GM23338 (cell line): ENCODE measurements at regions not wholly inside any gene's neighbourhood (a gene's known extent, or its start where the extent isn't known, plus 50 kb on each side); places are given as distances from the start of the nearest gene placed in this dataset.
"Not testable (repeated sequence)": the region's sequence is repeated elsewhere in the genome, so short reads cannot be mapped to it uniquely, and the experiment has no call there.

Experiments used
- ATAC-seq: fragments of 200-7000 bp; cut with Tn5 transposase; 3 replicates; pipeline ENCODE4 v1.9.1; 2020
- DNase-seq: peaks from one replicate; pipeline ENCODE4 v3.0.0-alpha.2; 2015; ENCODE audit warnings: low spot score
- H2AFZ ChIP-seq: fragments of 200-600 bp; sonication (generic); 2 replicates; pipeline ENCODE4 v1.8.0; 2016; ENCODE audit warnings: antibody characterized with exemption, mild to moderate bottlenecking, moderate library complexity
- H3F3A ChIP-seq: fragments of 200-600 bp; sonication (generic); replicated peaks from 2 replicates; pipeline ENCODE4 v1.8.0; 2017; ENCODE audit warnings: antibody characterized with exemption, mixed run types, low read depth
- H3K27ac ChIP-seq: fragments of 200-600 bp; sonication (generic); 2 replicates; pipeline ENCODE4 v1.6.1; 2016; ENCODE audit warnings: low read depth
- H3K27me3 ChIP-seq: fragments of 200-600 bp; sonication (generic); 2 replicates; pipeline ENCODE4 v1.8.0; 2016; ENCODE audit warnings: mild to moderate bottlenecking, mixed run types, moderate library complexity; ENCODE audit not compliant: insufficient read depth
- H3K36me3 ChIP-seq: fragments of 200-600 bp; sonication (generic); 2 replicates; pipeline ENCODE4 v1.8.0; 2016; ENCODE audit warnings: mild to moderate bottlenecking; ENCODE audit not compliant: insufficient read depth
- H3K4me1 ChIP-seq: fragments of 200-600 bp; sonication (generic); 2 replicates; pipeline ENCODE4 v1.8.0; 2016; ENCODE audit warnings: mild to moderate bottlenecking, moderate library complexity; ENCODE audit not compliant: insufficient read depth
- H3K4me2 ChIP-seq: fragments of 200-600 bp; sonication (generic); 2 replicates; pipeline ENCODE4 v1.7.1; 2017; ENCODE audit warnings: mixed run types
- H3K4me3 ChIP-seq: fragments of 200-600 bp; sonication (generic); 2 replicates; pipeline ENCODE4 v1.6.1; 2016; ENCODE audit warnings: mixed run types
- H3K79me2 ChIP-seq: fragments of 200-600 bp; sonication (generic); replicated peaks from 2 replicates; pipeline ENCODE4 v1.8.0; 2017; ENCODE audit warnings: mild to moderate bottlenecking; ENCODE audit not compliant: insufficient read depth
- H3K9me2 ChIP-seq: fragments of 200-600 bp; sonication (generic); 2 replicates; pipeline ENCODE4 v1.8.0; 2017; ENCODE audit not compliant: insufficient read depth
- H4K20me1 ChIP-seq: fragments of 200-600 bp; sonication (generic); replicated peaks from 2 replicates; pipeline ENCODE4 v1.8.0; 2017; ENCODE audit warnings: mild to moderate bottlenecking; ENCODE audit not compliant: insufficient read depth
- H3K27ac Mint-ChIP-seq: 2 replicates; pipeline ENCODE4 v1.8.0; 2020; ENCODE audit warnings: inconsistent platforms, mild to moderate bottlenecking, moderate library complexity, mixed read lengths
- H3K27me3 Mint-ChIP-seq: 3 replicates; pipeline ENCODE4 v1.8.0; 2022; ENCODE audit warnings: low read depth, mild to moderate bottlenecking, moderate library complexity, mixed read lengths, inconsistent platforms; ENCODE audit not compliant: insufficient read depth, poor library complexity
- H3K36me3 Mint-ChIP-seq: 3 replicates; pipeline ENCODE4 v1.8.0; 2021; ENCODE audit warnings: low read depth, mild to moderate bottlenecking, inconsistent platforms, moderate library complexity, mixed read lengths
- H3K4me1 Mint-ChIP-seq: 3 replicates; pipeline ENCODE4 v1.8.0; 2020; ENCODE audit warnings: mild to moderate bottlenecking, inconsistent platforms, mixed read lengths
- H3K4me3 Mint-ChIP-seq: 3 replicates; pipeline ENCODE4 v1.8.0; 2021; ENCODE audit warnings: moderate library complexity, mild to moderate bottlenecking, inconsistent platforms, mixed read lengths
- H3K9me3 Mint-ChIP-seq: 3 replicates; pipeline ENCODE4 v1.8.0; 2020; ENCODE audit warnings: moderate library complexity, mild to moderate bottlenecking, inconsistent platforms, mixed read lengths
- CREB1 ChIP-seq: fragments of 250-450 bp; sonication (Bioruptor Pico); IDR thresholded peaks from 2 replicates; pipeline ENCODE4 v1.5.0; 2020; ENCODE audit warnings: low read depth, mild to moderate bottlenecking, moderate library complexity
- CTCF ChIP-seq, 2 experiments: fragments of 200-600 bp in 1 of 2; sonication (generic) in 1 of 2; conservative IDR thresholded peaks; 2 replicates each; pipeline versions ENCODE4 v1.5.1 to v1.6.1; 2016 to 2017; ENCODE audit warnings: antibody characterized with exemption in 2 of 2, low read depth in 2 of 2, mild to moderate bottlenecking in 2 of 2, moderate library complexity in 1 of 2
- EZH2 ChIP-seq: fragments of 200-600 bp; sonication (generic); IDR thresholded peaks from one replicate; pipeline ENCODE4 v1.8.0; 2017; ENCODE audit warnings: antibody characterized with exemption, mild to moderate bottlenecking, low read depth; ENCODE audit not compliant: unreplicated experiment
- EZH2phosphoT487 ChIP-seq: fragments of 200-600 bp; sonication (generic); IDR thresholded peaks from one replicate; pipeline ENCODE4 v1.8.1; 2018; ENCODE audit warnings: antibody characterized with exemption; ENCODE audit not compliant: unreplicated experiment
- JUNB ChIP-seq: IDR thresholded peaks from one replicate; pipeline ENCODE4 v1.6.1; 2016; ENCODE audit warnings: antibody characterized with exemption; ENCODE audit not compliant: unreplicated experiment
- NANOG ChIP-seq: IDR thresholded peaks from 2 replicates; pipeline ENCODE4 v1.6.1; 2016; ENCODE audit warnings: antibody characterized with exemption, borderline replicate concordance
- POLR2AphosphoS5 ChIP-seq: IDR thresholded peaks from 2 replicates; pipeline ENCODE4 v1.6.1; 2016; ENCODE audit warnings: antibody characterized with exemption, low read depth
- ZNF114 ChIP-seq: fragments of 250-450 bp; sonication (Bioruptor Pico); IDR thresholded peaks from 2 replicates; pipeline ENCODE4 v1.5.0; 2020; ENCODE audit warnings: mild to moderate bottlenecking, moderate library complexity
- ZNF331 ChIP-seq: fragments of 250-450 bp; sonication (Bioruptor Pico); IDR thresholded peaks from 2 replicates; pipeline ENCODE4 v1.5.0; 2020; ENCODE audit warnings: low read depth, mild to moderate bottlenecking, moderate library complexity
- TF ChIP-seq, protein P1 (sequence below): IDR thresholded peaks from 2 replicates; pipeline ENCODE4 v1.6.1; 2016; ENCODE audit warnings: antibody characterized with exemption
- TF ChIP-seq, protein P2 (sequence below): IDR thresholded peaks from one replicate; pipeline ENCODE4 v1.6.1; 2018; ENCODE audit warnings: antibody characterized with exemption; ENCODE audit not compliant: unreplicated experiment

- H3K27me3 Mint-ChIP-seq, H3K36me3 Mint-ChIP-seq, H4K20me1 ChIP-seq, H3K4me3 ChIP-seq, H3K27ac Mint-ChIP-seq, H3F3A ChIP-seq, H3K27ac ChIP-seq, H3K4me1 Mint-ChIP-seq, H3K36me3 ChIP-seq, ATAC-seq, H3K27me3 ChIP-seq, DNase-seq, H3K4me3 Mint-ChIP-seq, H3K4me1 ChIP-seq, H2AFZ ChIP-seq, H3K79me2 ChIP-seq, H3K9me2 ChIP-seq, H3K4me2 ChIP-seq: not testable (repeated sequence)
- peaks cover 89% of the 10 kb centered on the region for H3K9me3 Mint-ChIP-seq
These were observed 875.8 kb downstream of the PRIM2 start for GRCh38 chr6:58193209-58193608.

DNA sequence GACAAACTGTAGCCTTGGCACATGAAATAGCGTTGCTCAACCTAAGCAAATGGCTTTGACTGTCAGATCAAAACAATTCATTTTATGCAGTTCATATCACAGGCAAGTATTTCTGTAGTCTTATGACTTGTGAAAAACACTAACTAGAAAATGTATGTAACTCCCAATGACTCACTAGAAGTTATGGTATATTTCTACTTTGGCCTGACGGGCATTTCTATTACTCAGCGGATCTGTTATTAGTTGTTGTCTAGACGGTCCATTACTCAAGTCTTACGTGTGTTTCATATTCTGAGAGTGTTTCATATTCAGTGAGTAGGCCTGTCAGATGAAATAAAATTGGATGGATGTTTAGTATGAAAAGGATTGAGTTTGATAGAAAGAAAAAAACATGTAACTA, 880.9 kb downstream of the PRIM2 start:
- no peaks in the 10 kb centered on the region for H3K9me2 ChIP-seq
- Mint-ChIP-seq H3K9me3 (peaks cover 79% of the 10 kb centered on the region), H3K36me3 (no peaks in the 10 kb centered on the region; the same call in 2 of the 3 replicates), H3K4me1 (no peaks in the 10 kb centered on the region), H3K4me3 (no peak overlapping the region), H3K27ac (no peak overlapping the region), H3K27me3 (peaks cover 6% of the 10 kb centered on the region)
- H3F3A ChIP-seq, result no peaks in the 10 kb centered on the region
- ATAC-seq (no peak), DNase-seq (no peak)
- H3K27ac ChIP-seq, result no peak overlapping the region
- no peaks in the 10 kb centered on the region for H3K27me3 ChIP-seq
- H3K36me3 ChIP-seq, result no peaks in the 10 kb centered on the region
- no peaks in the 10 kb centered on the region for H4K20me1 ChIP-seq
- H2AFZ ChIP-seq, result no peak overlapping the region
- no peaks in the 10 kb centered on the region for H3K4me1 ChIP-seq
- H3K4me2 ChIP-seq, result no peak overlapping the region
- H3K4me3 ChIP-seq, result no peak overlapping the region
- H3K79me2 ChIP-seq, result no peaks in the 10 kb centered on the region
- no peak for TF ChIP-seq CTCF (conservative IDR thresholded peaks at IDR 0.05; ENCODE audit: low read depth in 2 of 2)
- no peak for TF ChIP-seq NANOG
- TF ChIP-seq, protein P1, sequence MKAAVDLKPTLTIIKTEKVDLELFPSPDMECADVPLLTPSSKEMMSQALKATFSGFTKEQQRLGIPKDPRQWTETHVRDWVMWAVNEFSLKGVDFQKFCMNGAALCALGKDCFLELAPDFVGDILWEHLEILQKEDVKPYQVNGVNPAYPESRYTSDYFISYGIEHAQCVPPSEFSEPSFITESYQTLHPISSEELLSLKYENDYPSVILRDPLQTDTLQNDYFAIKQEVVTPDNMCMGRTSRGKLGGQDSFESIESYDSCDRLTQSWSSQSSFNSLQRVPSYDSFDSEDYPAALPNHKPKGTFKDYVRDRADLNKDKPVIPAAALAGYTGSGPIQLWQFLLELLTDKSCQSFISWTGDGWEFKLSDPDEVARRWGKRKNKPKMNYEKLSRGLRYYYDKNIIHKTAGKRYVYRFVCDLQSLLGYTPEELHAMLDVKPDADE, result no peak
- TF ChIP-seq CREB1 (CRISPR knock-in tag), result no peak
- no peak for TF ChIP-seq ZNF331 (CRISPR knock-in tag)
- TF ChIP-seq EZH2phosphoT487, result no peak
- TF ChIP-seq ZNF114 (CRISPR knock-in tag), result no peak
- TF ChIP-seq EZH2, result no peak
- TF ChIP-seq, protein P2, sequence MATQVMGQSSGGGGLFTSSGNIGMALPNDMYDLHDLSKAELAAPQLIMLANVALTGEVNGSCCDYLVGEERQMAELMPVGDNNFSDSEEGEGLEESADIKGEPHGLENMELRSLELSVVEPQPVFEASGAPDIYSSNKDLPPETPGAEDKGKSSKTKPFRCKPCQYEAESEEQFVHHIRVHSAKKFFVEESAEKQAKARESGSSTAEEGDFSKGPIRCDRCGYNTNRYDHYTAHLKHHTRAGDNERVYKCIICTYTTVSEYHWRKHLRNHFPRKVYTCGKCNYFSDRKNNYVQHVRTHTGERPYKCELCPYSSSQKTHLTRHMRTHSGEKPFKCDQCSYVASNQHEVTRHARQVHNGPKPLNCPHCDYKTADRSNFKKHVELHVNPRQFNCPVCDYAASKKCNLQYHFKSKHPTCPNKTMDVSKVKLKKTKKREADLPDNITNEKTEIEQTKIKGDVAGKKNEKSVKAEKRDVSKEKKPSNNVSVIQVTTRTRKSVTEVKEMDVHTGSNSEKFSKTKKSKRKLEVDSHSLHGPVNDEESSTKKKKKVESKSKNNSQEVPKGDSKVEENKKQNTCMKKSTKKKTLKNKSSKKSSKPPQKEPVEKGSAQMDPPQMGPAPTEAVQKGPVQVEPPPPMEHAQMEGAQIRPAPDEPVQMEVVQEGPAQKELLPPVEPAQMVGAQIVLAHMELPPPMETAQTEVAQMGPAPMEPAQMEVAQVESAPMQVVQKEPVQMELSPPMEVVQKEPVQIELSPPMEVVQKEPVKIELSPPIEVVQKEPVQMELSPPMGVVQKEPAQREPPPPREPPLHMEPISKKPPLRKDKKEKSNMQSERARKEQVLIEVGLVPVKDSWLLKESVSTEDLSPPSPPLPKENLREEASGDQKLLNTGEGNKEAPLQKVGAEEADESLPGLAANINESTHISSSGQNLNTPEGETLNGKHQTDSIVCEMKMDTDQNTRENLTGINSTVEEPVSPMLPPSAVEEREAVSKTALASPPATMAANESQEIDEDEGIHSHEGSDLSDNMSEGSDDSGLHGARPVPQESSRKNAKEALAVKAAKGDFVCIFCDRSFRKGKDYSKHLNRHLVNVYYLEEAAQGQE, result no peak
- no peak for TF ChIP-seq JUNB
- TF ChIP-seq POLR2AphosphoS5, result no peak
